ENCODE measurements at regions not wholly inside any gene's neighbourhood (a gene's known extent, or its start where the extent isn't known, plus 50 kb on each side); places are given as distances from the start of the nearest gene placed in this dataset.
"Not testable (repeated sequence)": the region's sequence is repeated elsewhere in the genome, so short reads cannot be mapped to it uniquely, and the experiment has no call there.

GRCh38 chr7:66430164-66430545 is 198.5 kb upstream of the KCTD7 start:
- Histone ChIP-seq H3K27me3 (no peaks in the 10 kb centered on the region), H3K9me3 (no peaks in the 10 kb centered on the region), H3K4me1 (no peaks in the 10 kb centered on the region), H3K36me3 (no peaks in the 10 kb centered on the region), H3K27ac (no peak overlapping the region), H3K4me3 (no peak overlapping the region)
- intact Hi-C loops (cut with DNase I; ENCODE audit: low total_unique reads) = no loop called here
- no peak for DNase-seq
- TF ChIP-seq CTCF (IDR thresholded peaks at IDR 0.05) = no peak

GRCh38 chr7:66438703-66439405 is 189.8 kb upstream of the KCTD7 start:
- intact Hi-C loops (cut with DNase I; ENCODE audit: low total_unique reads); H3K27ac ChIP-seq; H3K4me1 ChIP-seq; H3K27me3 ChIP-seq; H3K36me3 ChIP-seq; H3K9me3 ChIP-seq; H3K4me3 ChIP-seq; DNase-seq: not testable (repeated sequence)

- Histone ChIP-seq H3K36me3 (no peaks in the 10 kb centered on the region), H3K9me3 (no peaks in the 10 kb centered on the region), H3K4me1 (no peaks in the 10 kb centered on the region), H3K27me3 (no peaks in the 10 kb centered on the region), H3K27ac (no peak overlapping the region), H3K4me3 (no peak overlapping the region)
- DNase-seq = no peak
- intact Hi-C loops (cut with DNase I; ENCODE audit: low total_unique reads) = no loop called here
- TF ChIP-seq POLR2A (IDR thresholded peaks at IDR 0.05) (no peak), CTCF (IDR thresholded peaks at IDR 0.05) (no peak)
These were observed 186.3 kb upstream of the KCTD7 start for GRCh38 chr7:66442385-66442784.

- TF ChIP-seq CTCF (IDR thresholded peaks at IDR 0.05) (no peak), POLR2A (IDR thresholded peaks at IDR 0.05) (no peak)
- intact Hi-C loops (cut with DNase I; ENCODE audit: low total_unique reads) = no loop called here
- no peaks in the 10 kb centered on the region for H3K4me1 ChIP-seq
- no peak overlapping the region for H3K4me3 ChIP-seq
- H3K9me3 ChIP-seq = no peaks in the 10 kb centered on the region
- H3K27ac ChIP-seq = no peak overlapping the region
- H3K27me3 ChIP-seq = no peaks in the 10 kb centered on the region
- no peak for DNase-seq
- no peaks in the 10 kb centered on the region for H3K36me3 ChIP-seq
These were observed 184.7 kb upstream of the KCTD7 start for GRCh38 chr7:66443946-66444345.

- DNase-seq; H3K4me1 ChIP-seq; H3K27me3 ChIP-seq; H3K4me3 ChIP-seq; H3K9me3 ChIP-seq; H3K36me3 ChIP-seq; intact Hi-C loops (cut with DNase I; ENCODE audit: low total_unique reads); H3K27ac ChIP-seq: not testable (repeated sequence)
These were observed 181.7 kb upstream of the KCTD7 start for GRCh38 chr7:66447007-66447406.

- H3K4me3 ChIP-seq; intact Hi-C loops (cut with DNase I; ENCODE audit: low total_unique reads); H3K9me3 ChIP-seq; H3K27ac ChIP-seq; H3K27me3 ChIP-seq; H3K36me3 ChIP-seq; DNase-seq; H3K4me1 ChIP-seq: not testable (repeated sequence)
These were observed 177.9 kb upstream of the KCTD7 start for GRCh38 chr7:66450814-66451213.

- H3K36me3 ChIP-seq; H3K27me3 ChIP-seq; intact Hi-C loops (cut with DNase I; ENCODE audit: low total_unique reads); H3K27ac ChIP-seq; H3K4me3 ChIP-seq; H3K4me1 ChIP-seq; H3K9me3 ChIP-seq; DNase-seq: not testable (repeated sequence)
These were observed 177.0 kb upstream of the KCTD7 start for GRCh38 chr7:66451713-66452112.
